Astrocyte of the spinal cord (primary cell): ENCODE measurements at regions not wholly inside any gene's neighbourhood (a gene's known extent, or its start where the extent isn't known, plus 50 kb on each side); places are given as distances from the start of the nearest gene placed in this dataset.

Experiments used
- DNase-seq: peaks from one replicate; pipeline ENCODE4 v3.0.0; 2011; ENCODE audit warnings: low read depth, low spot score
- H3K4me3 ChIP-seq: 2 replicates; pipeline ENCODE4 v1.5.1; 2011; ENCODE audit warnings: low read depth, mild to moderate bottlenecking, low read length, moderate library complexity
- CTCF ChIP-seq: IDR thresholded peaks from 2 replicates; pipeline ENCODE4 v1.5.1; 2012; ENCODE audit warnings: low read depth, mild to moderate bottlenecking, low read length, inconsistent platforms
- in situ Hi-C: cut with HindIII; loops from 2 replicates; pipeline ENCODE4 v1.10.0; 2017; ENCODE audit warnings: low sequenced_read_pairs

- in situ Hi-C loops, result no loop called here
- DNase-seq, result no peak
- TF ChIP-seq CTCF, result no peak
- H3K4me3 ChIP-seq, result no peak overlapping the region
Measured at GRCh38 chr10:112883360-112884178, 66.5 kb upstream of the TCF7L2 start.

- no peak for DNase-seq
- H3K4me3 ChIP-seq, result no peak overlapping the region
- in situ Hi-C loops, result no loop called here
- no peak for TF ChIP-seq CTCF
Measured at GRCh38 chr10:112884179-112884504, 65.9 kb upstream of the TCF7L2 start.

GRCh38 chr10:112886463-112886862 lies 63.6 kb upstream of the TCF7L2 start:
- in situ Hi-C loops, result no loop called here
- no peak for TF ChIP-seq CTCF
- no peak overlapping the region for H3K4me3 ChIP-seq
- DNase-seq, result no peak

GRCh38 chr10:112887968-112888367 lies 62.1 kb upstream of the TCF7L2 start:
- in situ Hi-C loops, result no loop called here
- no peak for TF ChIP-seq CTCF
- no peak for DNase-seq
- H3K4me3 ChIP-seq, result no peak overlapping the region

- no peak for DNase-seq
- no peak for TF ChIP-seq CTCF
- in situ Hi-C loops, result no loop called here
- H3K4me3 ChIP-seq, result no peak overlapping the region
Measured at GRCh38 chr10:112895292-112895691, 54.8 kb upstream of the TCF7L2 start.

- no peak overlapping the region for H3K4me3 ChIP-seq
- TF ChIP-seq CTCF, result no peak
- no peak for DNase-seq
- in situ Hi-C loops, result no loop called here
Measured at GRCh38 chr10:112896273-112896672, 53.8 kb upstream of the TCF7L2 start.
